Liver (tissue), 8 donors: ENCODE measurements at regions not wholly inside any gene's neighbourhood (a gene's known extent, or its start where the extent isn't known, plus 50 kb on each side); places are given as distances from the start of the nearest gene placed in this dataset.

Experiments used
- DNase-seq: peaks from one replicate; pipeline ENCODE4 v3.0.0-alpha.2; 2017; ENCODE audit warnings: low spot score
- H3K27ac ChIP-seq, 2 donors: one replicate each; pipeline ENCODE4 v1.7.0; 2013; ENCODE audit warnings: inconsistent platforms in 2 of 2, low read length in 2 of 2, control low read depth in 1 of 2, low read depth in 1 of 2, mild to moderate bottlenecking in 1 of 2
- H3K27me3 ChIP-seq, 4 donors: one replicate each; pipeline versions ENCODE4 v1.6.1 to v1.7.0; 2013; ENCODE audit warnings: low read length in 3 of 4, inconsistent platforms in 1 of 4, mild to moderate bottlenecking in 1 of 4, moderate library complexity in 1 of 4; ENCODE audit not compliant: control insufficient read depth in 4 of 4, insufficient read depth in 4 of 4
- H3K36me3 ChIP-seq, 4 donors: one replicate each; pipeline versions ENCODE4 v1.6.1 to v1.7.0; 2013; ENCODE audit warnings: low read length in 3 of 4, mild to moderate bottlenecking in 3 of 4, low read depth in 1 of 4, moderate library complexity in 1 of 4; ENCODE audit not compliant: control insufficient read depth in 4 of 4, insufficient read depth in 3 of 4
- H3K4me1 ChIP-seq, 4 donors: one replicate each; pipeline versions ENCODE4 v1.6.1 to v1.7.0; 2013; ENCODE audit warnings: low read length in 3 of 4, mild to moderate bottlenecking in 3 of 4, moderate library complexity in 1 of 4; ENCODE audit not compliant: control insufficient read depth in 4 of 4, insufficient read depth in 4 of 4
- H3K4me3 ChIP-seq, 3 donors: one replicate each; pipeline versions ENCODE4 v1.6.1 to v1.7.0; 2013; ENCODE audit warnings: low read length in 3 of 3, control low read depth in 1 of 3, low read depth in 1 of 3, mild to moderate bottlenecking in 1 of 3
- H3K9ac ChIP-seq, 2 donors: one replicate each; pipeline ENCODE4 v1.7.0; 2013; ENCODE audit warnings: low read length in 2 of 2, mild to moderate bottlenecking in 2 of 2, moderate library complexity in 2 of 2, control low read depth in 1 of 2, low read depth in 1 of 2
- H3K9me3 ChIP-seq, 4 donors: one replicate each; pipeline versions ENCODE4 v1.6.1 to v1.7.0; 2013; ENCODE audit warnings: low read length in 3 of 4; ENCODE audit not compliant: control insufficient read depth in 4 of 4
- ATF3 ChIP-seq: IDR thresholded peaks from 2 replicates; pipeline ENCODE4 v1.6.1; 2016; ENCODE audit warnings: antibody characterized with exemption
- CTCF ChIP-seq: fragments of 150-350 bp; IDR thresholded peaks from 2 replicates; pipeline ENCODE4 v1.5.1; 2017; ENCODE audit warnings: improper control_type of control experiment, low read depth, low read length; ENCODE audit not compliant: missing input control
- EGR1 ChIP-seq, 2 donors: IDR thresholded peaks; 2 replicates each; pipeline ENCODE4 v1.6.1; 2016 to 2018; ENCODE audit warnings: antibody characterized with exemption in 2 of 2, low read depth in 2 of 2
- FOXA1 ChIP-seq: IDR thresholded peaks from 2 replicates; pipeline ENCODE4 v1.6.1; 2016; ENCODE audit warnings: antibody characterized with exemption
- FOXA2 ChIP-seq: IDR thresholded peaks from 2 replicates; pipeline ENCODE4 v1.6.1; 2016; ENCODE audit warnings: antibody characterized with exemption
- GABPA ChIP-seq, 2 donors: IDR thresholded peaks in 1 of 2; conservative IDR thresholded peaks in 1 of 2; 2 replicates each; pipeline ENCODE4 v1.6.1; 2016; ENCODE audit warnings: antibody characterized with exemption in 2 of 2, mild to moderate bottlenecking in 1 of 2, moderate library complexity in 1 of 2
- HNF4A ChIP-seq, 2 donors: conservative IDR thresholded peaks; 2 replicates each; pipeline ENCODE4 v1.6.1; 2016; ENCODE audit warnings: antibody characterized with exemption in 2 of 2, mild to moderate bottlenecking in 2 of 2
- HNF4G ChIP-seq: IDR thresholded peaks from 2 replicates; pipeline ENCODE4 v1.6.1; 2016; ENCODE audit warnings: antibody characterized with exemption
- NR2F2 ChIP-seq: IDR thresholded peaks from 2 replicates; pipeline ENCODE4 v1.6.1; 2016; ENCODE audit warnings: antibody characterized with exemption
- RAD21 ChIP-seq, 2 donors: IDR thresholded peaks; 2 replicates each; pipeline ENCODE4 v1.6.1; 2016; ENCODE audit warnings: antibody characterized with exemption in 2 of 2, mild to moderate bottlenecking in 2 of 2
- REST ChIP-seq: IDR thresholded peaks from 2 replicates; pipeline ENCODE4 v1.6.1; 2016; ENCODE audit warnings: antibody characterized with exemption, mild to moderate bottlenecking
- SP1 ChIP-seq: IDR thresholded peaks from 2 replicates; pipeline ENCODE4 v1.6.1; 2018; ENCODE audit warnings: antibody characterized with exemption, mild to moderate bottlenecking
- TAF1 ChIP-seq: conservative IDR thresholded peaks from 2 replicates; pipeline ENCODE4 v1.6.1; 2016; ENCODE audit warnings: antibody characterized with exemption, mild to moderate bottlenecking
- YY1 ChIP-seq: IDR thresholded peaks from 2 replicates; pipeline ENCODE4 v1.6.1; 2016; ENCODE audit warnings: antibody characterized with exemption, mild to moderate bottlenecking
- ZBTB33 ChIP-seq: IDR thresholded peaks from 2 replicates; pipeline ENCODE4 v1.6.1; 2016; ENCODE audit warnings: antibody characterized with exemption
- WGBS: extraction: QIAGEN DNeasy Blood & Tissue Kit; methylation state at CpG from one replicate; pipeline ENCODE4 v1.1.7; 2013; 5-methylcytosine and 5-hydroxymethylcytosine counted together
- TF ChIP-seq, protein P1 (sequence below): IDR thresholded peaks from 2 replicates; pipeline ENCODE4 v1.6.1; 2016; ENCODE audit warnings: antibody characterized with exemption
- donor health status: healthy.
- donor health status: healthy.
- donor health status: healthy.
- donor health status: healthy.
- donor health status: healthy.

GRCh38 chr12:87303396-87304012, 725.7 kb downstream of the C12orf50 start:
- Histone ChIP-seq H3K9me3 (no peaks in the 10 kb centered on the region), H3K9ac (no peak overlapping the region), H3K4me1 (no peaks in the 10 kb centered on the region), H3K27me3 (no peaks in the 10 kb centered on the region), H3K36me3 (no peaks in the 10 kb centered on the region), H3K27ac (no peak overlapping the region), H3K4me3 (no peak overlapping the region)
- TF ChIP-seq SP1 (no peak), ZBTB33 (no peak), FOXA2 (no peak), EGR1 (IDR thresholded peaks at IDR 0.05; ENCODE audit: low read depth in 2 of 2) (no peak), FOXA1 (no peak), CTCF (no peak), HNF4A (conservative IDR thresholded peaks at IDR 0.05) (no peak), NR2F2 (no peak), YY1 (no peak), RAD21 (IDR thresholded peaks at IDR 0.05) (no peak), ATF3 (no peak), HNF4G (no peak), REST (no peak), GABPA (IDR thresholded peaks at IDR 0.05 in 1 of 2, conservative IDR thresholded peaks at IDR 0.05 in 1 of 2) (no peak), TAF1 (no peak)
- TF ChIP-seq, protein P1, sequence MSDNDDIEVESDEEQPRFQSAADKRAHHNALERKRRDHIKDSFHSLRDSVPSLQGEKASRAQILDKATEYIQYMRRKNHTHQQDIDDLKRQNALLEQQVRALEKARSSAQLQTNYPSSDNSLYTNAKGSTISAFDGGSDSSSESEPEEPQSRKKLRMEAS: no peak
- DNase-seq: no peak
- WGBS: 82% methylated on average over 1 of the region's 1 CpG
